Keratinocyte (primary cell): ENCODE measurements at regions not wholly inside any gene's neighbourhood (a gene's known extent, or its start where the extent isn't known, plus 50 kb on each side); places are given as distances from the start of the nearest gene placed in this dataset.

Experiments used
- DNase-seq: peaks from one replicate; pipeline ENCODE4 v3.0.0-alpha.2; 2011; ENCODE audit warnings: low read depth, missing footprints, low spot score
- FAIRE-seq: peaks from 2 replicates; lab custom pipeline; 2011; peaks lifted over from hg19 to GRCh38; lab: Jason Lieb, UNC
- H2AFZ ChIP-seq: 2 replicates; pipeline ENCODE4 v1.6.0; 2012; ENCODE audit warnings: low read length, control low read depth, inconsistent platforms; ENCODE audit not compliant: control insufficient read depth
- H3K27ac ChIP-seq: 2 replicates; pipeline ENCODE4 v1.5.1; 2011; ENCODE audit warnings: low read length; ENCODE audit not compliant: control insufficient read depth, insufficient read depth
- H3K27me3 ChIP-seq: 3 replicates; pipeline ENCODE4 v1.6.0; 2011; ENCODE audit warnings: low read length; ENCODE audit not compliant: control insufficient read depth, insufficient read depth; ENCODE audit errors: extremely low read depth
- H3K36me3 ChIP-seq, 2 experiments: 2 replicates in 1 of 2; 3 replicates in 1 of 2; pipeline ENCODE4 v1.5.1; 2011; ENCODE audit warnings: low read length in 2 of 2, mild to moderate bottlenecking in 1 of 2; ENCODE audit not compliant: control insufficient read depth in 2 of 2, insufficient read depth in 2 of 2; ENCODE audit errors: extremely low read depth in 1 of 2
- H3K4me1 ChIP-seq: 3 replicates; pipeline ENCODE4 v1.5.1; 2011; ENCODE audit warnings: low read length; ENCODE audit not compliant: control insufficient read depth, insufficient read depth; ENCODE audit errors: extremely low read depth
- H3K4me2 ChIP-seq: 3 replicates; pipeline ENCODE4 v1.6.0; 2011; ENCODE audit warnings: low read depth, low read length; ENCODE audit not compliant: control insufficient read depth, insufficient read depth; ENCODE audit errors: extremely low read depth
- H3K4me3 ChIP-seq, 3 experiments: fragments of 200-600 bp in 1 of 3; sonication (generic) in 1 of 3; 2 replicates in 2 of 3; 3 replicates in 1 of 3; pipeline ENCODE4 v1.5.1; 2011 to 2016; ENCODE audit warnings: low read length in 3 of 3, mild to moderate bottlenecking in 3 of 3, control low read depth in 2 of 3, inconsistent platforms in 1 of 3, low read depth in 1 of 3, mixed read lengths in 1 of 3, mixed run types in 1 of 3, moderate library complexity in 1 of 3; ENCODE audit not compliant: control insufficient read depth in 2 of 3, insufficient read depth in 2 of 3; ENCODE audit errors: extremely low read depth in 1 of 3
- H3K79me2 ChIP-seq: 2 replicates; pipeline ENCODE4 v1.6.0; 2012; ENCODE audit warnings: low read length; ENCODE audit not compliant: control insufficient read depth, insufficient read depth
- H3K9ac ChIP-seq: 3 replicates; pipeline ENCODE4 v1.6.0; 2011; ENCODE audit warnings: low read length; ENCODE audit not compliant: control insufficient read depth, insufficient read depth; ENCODE audit errors: extremely low read depth
- H3K9me1 ChIP-seq: 3 replicates; pipeline ENCODE4 v1.6.0; 2011; ENCODE audit warnings: low read length; ENCODE audit not compliant: control insufficient read depth, insufficient read depth; ENCODE audit errors: extremely low read depth
- H3K9me3 ChIP-seq: 2 replicates; pipeline ENCODE4 v1.5.1; 2012; ENCODE audit warnings: low read depth, low read length; ENCODE audit not compliant: control insufficient read depth
- H4K20me1 ChIP-seq: 3 replicates; pipeline ENCODE4 v1.6.0; 2011; ENCODE audit warnings: low read length; ENCODE audit not compliant: control insufficient read depth, insufficient read depth; ENCODE audit errors: extremely low read depth
- EZH2 ChIP-seq: IDR thresholded peaks from one replicate; pipeline ENCODE4 v1.6.1; 2012; ENCODE audit warnings: inconsistent platforms, mild to moderate bottlenecking, low read length, moderate library complexity
- dilution Hi-C: fragments of 300-500 bp; cut with MboI; formaldehyde crosslinking; loops from one replicate; pipeline ENCODE4 v1.7.0; 2020; ENCODE audit warnings: low sequenced_read_pairs; ENCODE audit not compliant: extremely low pct_ligation_motif_present
- TF ChIP-seq, protein P1 (sequence below), 3 experiments: IDR thresholded peaks in 1 of 3; conservative IDR thresholded peaks in 1 of 3; optimal IDR thresholded peaks in 1 of 3; 2 replicates in 2 of 3; 3 replicates in 1 of 3; pipeline versions ENCODE3 to v1.5.1; 2011; ENCODE audit warnings: low read length in 3 of 3, mild to moderate bottlenecking in 3 of 3, moderate library complexity in 2 of 3, control low read depth in 1 of 3, inconsistent platforms in 1 of 3; ENCODE audit not compliant: insufficient read depth in 2 of 3; ENCODE audit errors: extremely low read depth in 1 of 3

DNA sequence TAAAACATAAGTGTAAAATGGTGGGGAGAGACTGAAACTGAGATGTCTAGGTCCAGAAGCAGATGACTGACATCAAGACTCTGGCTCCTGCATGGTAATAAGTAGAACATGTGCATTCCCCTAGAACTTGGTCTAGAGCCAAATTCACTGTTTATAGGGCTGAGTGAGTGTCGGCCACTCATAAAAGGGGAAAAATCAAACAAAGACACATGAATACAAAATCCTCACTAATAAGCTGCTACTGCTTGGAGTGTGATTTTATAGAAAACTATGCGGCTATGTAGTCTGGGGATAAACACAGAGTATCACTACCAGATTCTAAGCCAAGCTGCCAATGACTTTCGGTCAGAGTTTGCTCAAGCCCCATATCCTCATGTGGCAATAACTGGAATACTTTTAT is 1080.8 kb upstream of the DDX18 start:
- no peaks in the 10 kb centered on the region for H3K27me3 ChIP-seq
- H3K9ac ChIP-seq, result no peak overlapping the region
- no peaks in the 10 kb centered on the region for H3K9me1 ChIP-seq
- H3K4me1 ChIP-seq, result no peaks in the 10 kb centered on the region
- H4K20me1 ChIP-seq, result no peaks in the 10 kb centered on the region
- FAIRE-seq (no peak), DNase-seq (no peak)
- H2AFZ ChIP-seq, result no peak overlapping the region
- H3K4me3 ChIP-seq, result no peak overlapping the region
- no peak overlapping the region for H3K27ac ChIP-seq
- no peaks in the 10 kb centered on the region for H3K79me2 ChIP-seq
- H3K4me2 ChIP-seq, result no peak overlapping the region
- H3K9me3 ChIP-seq, result no peaks in the 10 kb centered on the region
- TF ChIP-seq, protein P1, sequence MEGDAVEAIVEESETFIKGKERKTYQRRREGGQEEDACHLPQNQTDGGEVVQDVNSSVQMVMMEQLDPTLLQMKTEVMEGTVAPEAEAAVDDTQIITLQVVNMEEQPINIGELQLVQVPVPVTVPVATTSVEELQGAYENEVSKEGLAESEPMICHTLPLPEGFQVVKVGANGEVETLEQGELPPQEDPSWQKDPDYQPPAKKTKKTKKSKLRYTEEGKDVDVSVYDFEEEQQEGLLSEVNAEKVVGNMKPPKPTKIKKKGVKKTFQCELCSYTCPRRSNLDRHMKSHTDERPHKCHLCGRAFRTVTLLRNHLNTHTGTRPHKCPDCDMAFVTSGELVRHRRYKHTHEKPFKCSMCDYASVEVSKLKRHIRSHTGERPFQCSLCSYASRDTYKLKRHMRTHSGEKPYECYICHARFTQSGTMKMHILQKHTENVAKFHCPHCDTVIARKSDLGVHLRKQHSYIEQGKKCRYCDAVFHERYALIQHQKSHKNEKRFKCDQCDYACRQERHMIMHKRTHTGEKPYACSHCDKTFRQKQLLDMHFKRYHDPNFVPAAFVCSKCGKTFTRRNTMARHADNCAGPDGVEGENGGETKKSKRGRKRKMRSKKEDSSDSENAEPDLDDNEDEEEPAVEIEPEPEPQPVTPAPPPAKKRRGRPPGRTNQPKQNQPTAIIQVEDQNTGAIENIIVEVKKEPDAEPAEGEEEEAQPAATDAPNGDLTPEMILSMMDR (optimal IDR thresholded peaks at IDR 0.05 in 1 of 3, IDR thresholded peaks at IDR 0.05 in 1 of 3, conservative IDR thresholded peaks at IDR 0.05 in 1 of 3; ENCODE audit: extremely low read depth in 1 of 3, insufficient read depth in 2 of 3, low read length in 3 of 3), result no peak
- no peak for TF ChIP-seq EZH2
- H3K36me3 ChIP-seq, result no peaks in the 10 kb centered on the region
- dilution Hi-C loops, result no loop called here

DNA sequence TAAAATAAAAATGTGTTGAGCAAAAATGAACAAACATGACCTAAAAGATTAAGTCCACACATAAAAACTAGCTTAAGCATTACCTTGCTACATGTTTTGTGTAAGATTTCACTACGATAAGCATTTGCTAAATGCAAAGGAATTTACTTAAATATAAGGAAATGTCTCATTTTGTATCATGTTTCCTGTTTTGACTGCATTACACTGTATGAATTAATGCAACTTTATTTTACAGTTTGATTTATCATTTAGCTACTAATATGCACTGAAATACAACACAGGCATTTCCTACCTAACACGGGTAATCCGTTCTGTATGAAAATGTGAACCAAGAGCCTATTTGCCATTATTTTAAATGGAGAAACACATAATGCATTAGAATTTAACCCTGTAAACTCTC is 1076.5 kb upstream of the DDX18 start:
- no peak overlapping the region for H3K4me3 ChIP-seq
- H3K9me3 ChIP-seq, result no peaks in the 10 kb centered on the region
- H3K4me2 ChIP-seq, result no peak overlapping the region
- no peaks in the 10 kb centered on the region for H3K4me1 ChIP-seq
- dilution Hi-C loops, result no loop called here
- no peaks in the 10 kb centered on the region for H3K79me2 ChIP-seq
- FAIRE-seq (no peak), DNase-seq (no peak)
- no peaks in the 10 kb centered on the region for H3K9me1 ChIP-seq
- H4K20me1 ChIP-seq, result no peaks in the 10 kb centered on the region
- H3K9ac ChIP-seq, result no peak overlapping the region
- H2AFZ ChIP-seq, result no peak overlapping the region
- TF ChIP-seq, protein P1 (optimal IDR thresholded peaks at IDR 0.05 in 1 of 3, IDR thresholded peaks at IDR 0.05 in 1 of 3, conservative IDR thresholded peaks at IDR 0.05 in 1 of 3; ENCODE audit: extremely low read depth in 1 of 3, insufficient read depth in 2 of 3, low read length in 3 of 3), result no peak
- no peak for TF ChIP-seq EZH2
- H3K27ac ChIP-seq, result no peak overlapping the region
- no peaks in the 10 kb centered on the region for H3K36me3 ChIP-seq
- H3K27me3 ChIP-seq, result no peaks in the 10 kb centered on the region
